Endothelial cell of umbilical vein (primary cell): ENCODE measurements at regions not wholly inside any gene's neighbourhood (a gene's known extent, or its start where the extent isn't known, plus 50 kb on each side); places are given as distances from the start of the nearest gene placed in this dataset.

Experiments
- BruUV-seq: library from RNA; stranded (reverse); fragments of 400-500 nt; replicated peaks from 2 replicates; lab custom pipeline; 2021; lab: Mats Ljungman, UMichigan
- CTCF ChIA-PET: fragments of 300-600, 350-600 bp; sonication (Branson Sonifier 250); formaldehyde crosslinking; loops from one replicate; lab custom pipeline; 2021; ENCODE audit warnings: antibody characterized with exemption, inconsistent platforms; lab: Charles Lee
- POLR2A ChIA-PET: fragments of 300-600, 350-600 bp; sonication (Branson Sonifier 250); formaldehyde crosslinking; loops from one replicate; lab custom pipeline; 2021; ENCODE audit warnings: antibody characterized with exemption, inconsistent platforms; lab: Charles Lee
- DNase-seq: peaks from one replicate; pipeline ENCODE4 v3.0.0-alpha.2; 2011; ENCODE audit warnings: low read depth, low spot score
- FAIRE-seq: peaks from 2 replicates; lab custom pipeline; 2011; peaks lifted over from hg19 to GRCh38; lab: Jason Lieb, UNC
- H2AFZ ChIP-seq: 2 replicates; pipeline ENCODE4 v1.6.0; 2012; ENCODE audit warnings: low read depth, low read length, control low read depth, inconsistent platforms
- H3K27ac ChIP-seq: 2 replicates; pipeline ENCODE4 v1.5.1; 2011; ENCODE audit warnings: low read depth, mild to moderate bottlenecking, control low read depth, low read length, moderate library complexity; ENCODE audit not compliant: insufficient read depth
- H3K27me3 ChIP-seq, 2 experiments: 2 replicates each; pipeline versions ENCODE4 v1.6.0 to v1.6.1; 2011; ENCODE audit warnings: low read length in 2 of 2, mixed read lengths in 1 of 2; ENCODE audit not compliant: control insufficient read depth in 2 of 2, insufficient read depth in 2 of 2
- H3K36me3 ChIP-seq, 2 experiments: 2 replicates in 1 of 2; 3 replicates in 1 of 2; pipeline ENCODE4 v1.5.1; 2011; ENCODE audit warnings: low read length in 2 of 2, mild to moderate bottlenecking in 1 of 2, moderate library complexity in 1 of 2; ENCODE audit not compliant: control insufficient read depth in 2 of 2, insufficient read depth in 2 of 2; ENCODE audit errors: extremely low read depth in 1 of 2
- H3K4me1 ChIP-seq: 3 replicates; pipeline ENCODE4 v1.5.1; 2011; ENCODE audit warnings: mild to moderate bottlenecking, low read length; ENCODE audit not compliant: control insufficient read depth, insufficient read depth; ENCODE audit errors: extremely low read depth
- H3K4me2 ChIP-seq: 2 replicates; pipeline ENCODE4 v1.6.1; 2011; ENCODE audit warnings: low read length, control low read depth, mixed read lengths; ENCODE audit not compliant: insufficient read depth
- H3K4me3 ChIP-seq, 3 experiments: fragments of 200-600 bp in 1 of 3; sonication (generic), shearing (Covaris generic) in 1 of 3; replicated peaks in 1 of 3; 2 replicates each; pipeline ENCODE4 v1.5.1; 2011 to 2016; ENCODE audit warnings: control low read depth in 3 of 3, low read length in 3 of 3, mild to moderate bottlenecking in 2 of 3, inconsistent platforms in 1 of 3, low read depth in 1 of 3, moderate library complexity in 1 of 3; ENCODE audit not compliant: insufficient read depth in 1 of 3
- H3K79me2 ChIP-seq: 2 replicates; pipeline ENCODE4 v1.6.0; 2012; ENCODE audit warnings: low read length, inconsistent platforms; ENCODE audit not compliant: control insufficient read depth, insufficient read depth
- H3K9ac ChIP-seq: replicated peaks from 2 replicates; pipeline ENCODE3; 2011; ENCODE audit warnings: low read length, control low read depth; ENCODE audit not compliant: insufficient read depth; ENCODE audit errors: extremely low read depth
- H3K9me1 ChIP-seq: replicated peaks from 3 replicates; pipeline ENCODE4 v1.6.0; 2011; ENCODE audit warnings: mild to moderate bottlenecking, low read length; ENCODE audit not compliant: control insufficient read depth, insufficient read depth; ENCODE audit errors: extremely low read depth
- H3K9me3 ChIP-seq: replicated peaks from 2 replicates; pipeline ENCODE4 v1.5.1; 2012; ENCODE audit warnings: low read length, inconsistent platforms; ENCODE audit not compliant: control insufficient read depth, insufficient read depth
- H4K20me1 ChIP-seq: replicated peaks from 2 replicates; pipeline ENCODE3; 2011; ENCODE audit warnings: mild to moderate bottlenecking, low read length; ENCODE audit not compliant: control insufficient read depth, insufficient read depth; ENCODE audit errors: extremely low read depth
- EZH2 ChIP-seq: IDR thresholded peaks from 2 replicates; pipeline ENCODE4 v1.6.1; 2012; ENCODE audit warnings: borderline replicate concordance, low read depth, mild to moderate bottlenecking, moderate library complexity, low read length, inconsistent platforms; ENCODE audit not compliant: severe bottlenecking
- FOS ChIP-seq: IDR thresholded peaks from 2 replicates; pipeline ENCODE4 v1.6.1; 2011; ENCODE audit warnings: mild to moderate bottlenecking, low read length, moderate library complexity, borderline replicate concordance; ENCODE audit not compliant: insufficient read depth
- GATA2 ChIP-seq: IDR thresholded peaks from 2 replicates; pipeline ENCODE4 v1.7.0; 2011; ENCODE audit warnings: low read depth, mild to moderate bottlenecking, moderate library complexity, mixed read lengths, low read length; ENCODE audit not compliant: insufficient read length, insufficient read depth
- JUN ChIP-seq: IDR thresholded peaks from 2 replicates; pipeline ENCODE4 v1.6.1; 2011; ENCODE audit warnings: borderline replicate concordance, low read depth; ENCODE audit not compliant: insufficient read length, insufficient read depth
- MAX ChIP-seq: IDR thresholded peaks from 2 replicates; pipeline ENCODE4 v1.6.1; 2011; ENCODE audit not compliant: insufficient read depth, insufficient read length
- MYC ChIP-seq: IDR thresholded peaks from one replicate; pipeline ENCODE4 v1.6.1; 2011; ENCODE audit warnings: mild to moderate bottlenecking, low read depth, low read length
- POLR2A ChIP-seq: IDR thresholded peaks from 2 replicates; pipeline ENCODE4 v1.6.1; 2012; ENCODE audit warnings: low read depth, mild to moderate bottlenecking, control low read depth, low read length
- POLR2AphosphoS5 ChIP-seq: IDR thresholded peaks from 2 replicates; pipeline ENCODE4 v1.6.1; 2012; ENCODE audit warnings: low read depth, mild to moderate bottlenecking, control low read depth, low read length, moderate library complexity; ENCODE audit not compliant: insufficient read depth
- dilution Hi-C: fragments of 300-500 bp; cut with MboI; formaldehyde crosslinking; loops from one replicate; pipeline ENCODE4 v1.15.0; 2019; ENCODE audit warnings: low sequenced_read_pairs; ENCODE audit not compliant: extremely low pct_ligation_motif_present
- intact Hi-C: fragments of 100-400 bp; cut with micrococcal nuclease; formaldehyde crosslinking; loops from one replicate; pipeline ENCODE4 v1.10.0; 2022
- TF ChIP-seq, protein P1 (sequence below), 2 donors: IDR thresholded peaks; 1 replicate in 1 of 2; 2 replicates in 1 of 2; pipeline ENCODE4 v1.5.1; 2011; ENCODE audit warnings: low read length in 2 of 2, mild to moderate bottlenecking in 2 of 2, moderate library complexity in 2 of 2, control low read depth in 1 of 2, inconsistent platforms in 1 of 2, low read depth in 1 of 2; ENCODE audit not compliant: insufficient read depth in 1 of 2; ENCODE audit errors: extremely low read depth in 1 of 2

DNA sequence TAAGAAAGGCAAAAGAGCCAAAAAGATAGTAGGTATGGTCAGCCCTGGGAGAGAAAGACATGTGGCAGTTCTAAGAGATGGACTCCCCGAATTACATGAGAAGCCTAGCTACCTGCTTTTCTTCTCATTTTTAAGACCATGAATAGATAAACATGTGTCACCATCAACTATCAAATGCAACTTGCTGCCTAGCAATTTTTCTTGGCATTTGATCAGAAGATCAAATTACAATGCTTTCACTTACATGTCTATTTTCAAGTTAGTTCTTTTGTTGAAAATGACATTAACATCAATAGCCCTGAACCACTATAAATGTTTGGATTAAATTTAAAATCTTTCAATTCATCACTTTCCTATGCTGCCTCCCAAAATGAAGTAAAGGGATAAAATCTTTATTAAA is 212.3 kb downstream of the HHIPL2 start:
- FAIRE-seq (no peak), DNase-seq (no peak)
- H3K4me3 ChIP-seq, result no peak overlapping the region
- no peaks in the 10 kb centered on the region for H3K79me2 ChIP-seq
- TF ChIP-seq MAX, result no peak
- TF ChIP-seq, protein P1, sequence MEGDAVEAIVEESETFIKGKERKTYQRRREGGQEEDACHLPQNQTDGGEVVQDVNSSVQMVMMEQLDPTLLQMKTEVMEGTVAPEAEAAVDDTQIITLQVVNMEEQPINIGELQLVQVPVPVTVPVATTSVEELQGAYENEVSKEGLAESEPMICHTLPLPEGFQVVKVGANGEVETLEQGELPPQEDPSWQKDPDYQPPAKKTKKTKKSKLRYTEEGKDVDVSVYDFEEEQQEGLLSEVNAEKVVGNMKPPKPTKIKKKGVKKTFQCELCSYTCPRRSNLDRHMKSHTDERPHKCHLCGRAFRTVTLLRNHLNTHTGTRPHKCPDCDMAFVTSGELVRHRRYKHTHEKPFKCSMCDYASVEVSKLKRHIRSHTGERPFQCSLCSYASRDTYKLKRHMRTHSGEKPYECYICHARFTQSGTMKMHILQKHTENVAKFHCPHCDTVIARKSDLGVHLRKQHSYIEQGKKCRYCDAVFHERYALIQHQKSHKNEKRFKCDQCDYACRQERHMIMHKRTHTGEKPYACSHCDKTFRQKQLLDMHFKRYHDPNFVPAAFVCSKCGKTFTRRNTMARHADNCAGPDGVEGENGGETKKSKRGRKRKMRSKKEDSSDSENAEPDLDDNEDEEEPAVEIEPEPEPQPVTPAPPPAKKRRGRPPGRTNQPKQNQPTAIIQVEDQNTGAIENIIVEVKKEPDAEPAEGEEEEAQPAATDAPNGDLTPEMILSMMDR (IDR thresholded peaks at IDR 0.05; ENCODE audit: extremely low read depth in 1 of 2, insufficient read depth in 1 of 2, low read depth in 1 of 2, low read length in 2 of 2), result no peak
- TF ChIP-seq POLR2A, result no peak
- no peak for TF ChIP-seq MYC
- TF ChIP-seq POLR2AphosphoS5, result no peak
- TF ChIP-seq GATA2, result no peak
- TF ChIP-seq JUN, result no peak
- TF ChIP-seq FOS, result no peak
- no peak for TF ChIP-seq EZH2
- no peak overlapping the region for H3K9ac ChIP-seq
- BruUV-seq, result no TSS peak
- H2AFZ ChIP-seq, result no peak overlapping the region
- intact Hi-C loops, result no loop called here
- POLR2A ChIA-PET, result no interaction called here
- no peaks in the 10 kb centered on the region for H3K4me1 ChIP-seq
- H4K20me1 ChIP-seq, result no peaks in the 10 kb centered on the region
- H3K27me3 ChIP-seq, result no peaks in the 10 kb centered on the region
- dilution Hi-C loops, result no loop called here
- CTCF ChIA-PET, result no interaction called here
- no peak overlapping the region for H3K27ac ChIP-seq
- no peaks in the 10 kb centered on the region for H3K36me3 ChIP-seq
- H3K4me2 ChIP-seq, result no peak overlapping the region
- H3K9me1 ChIP-seq, result no peaks in the 10 kb centered on the region
- no peaks in the 10 kb centered on the region for H3K9me3 ChIP-seq
